LNCAP (cell line): ENCODE measurements at regions not wholly inside any gene's neighbourhood (a gene's known extent, or its start where the extent isn't known, plus 50 kb on each side); places are given as distances from the start of the nearest gene placed in this dataset.

Experiments used
- TF ChIP-seq, protein P1 (sequence below): fragments of 450-650 bp; IDR thresholded peaks from 2 replicates; pipeline ENCODE4 v1.5.1; 2017; ENCODE audit warnings: mild to moderate bottlenecking

DNA sequence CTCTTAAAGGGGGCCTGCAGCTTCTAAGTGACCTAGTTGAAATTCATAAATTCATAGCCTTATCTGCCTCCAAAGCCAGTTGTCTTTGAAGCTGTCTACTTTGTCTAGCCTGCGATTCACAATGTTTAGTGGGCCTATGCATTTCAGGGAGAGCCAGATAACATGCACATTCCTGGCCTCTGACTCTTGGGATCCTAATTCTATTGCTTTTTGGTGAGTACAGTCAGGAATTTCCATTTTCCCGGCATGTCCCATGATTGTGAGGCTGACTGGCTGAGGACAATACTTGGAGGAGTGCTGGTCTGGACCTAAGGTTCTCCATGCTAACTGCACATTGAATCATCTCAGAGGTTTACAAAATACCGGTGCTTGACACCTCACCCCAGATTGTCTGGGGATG is 155.0 kb downstream of the MSL3 start:
- TF ChIP-seq, protein P1, sequence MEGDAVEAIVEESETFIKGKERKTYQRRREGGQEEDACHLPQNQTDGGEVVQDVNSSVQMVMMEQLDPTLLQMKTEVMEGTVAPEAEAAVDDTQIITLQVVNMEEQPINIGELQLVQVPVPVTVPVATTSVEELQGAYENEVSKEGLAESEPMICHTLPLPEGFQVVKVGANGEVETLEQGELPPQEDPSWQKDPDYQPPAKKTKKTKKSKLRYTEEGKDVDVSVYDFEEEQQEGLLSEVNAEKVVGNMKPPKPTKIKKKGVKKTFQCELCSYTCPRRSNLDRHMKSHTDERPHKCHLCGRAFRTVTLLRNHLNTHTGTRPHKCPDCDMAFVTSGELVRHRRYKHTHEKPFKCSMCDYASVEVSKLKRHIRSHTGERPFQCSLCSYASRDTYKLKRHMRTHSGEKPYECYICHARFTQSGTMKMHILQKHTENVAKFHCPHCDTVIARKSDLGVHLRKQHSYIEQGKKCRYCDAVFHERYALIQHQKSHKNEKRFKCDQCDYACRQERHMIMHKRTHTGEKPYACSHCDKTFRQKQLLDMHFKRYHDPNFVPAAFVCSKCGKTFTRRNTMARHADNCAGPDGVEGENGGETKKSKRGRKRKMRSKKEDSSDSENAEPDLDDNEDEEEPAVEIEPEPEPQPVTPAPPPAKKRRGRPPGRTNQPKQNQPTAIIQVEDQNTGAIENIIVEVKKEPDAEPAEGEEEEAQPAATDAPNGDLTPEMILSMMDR: no peak

DNA sequence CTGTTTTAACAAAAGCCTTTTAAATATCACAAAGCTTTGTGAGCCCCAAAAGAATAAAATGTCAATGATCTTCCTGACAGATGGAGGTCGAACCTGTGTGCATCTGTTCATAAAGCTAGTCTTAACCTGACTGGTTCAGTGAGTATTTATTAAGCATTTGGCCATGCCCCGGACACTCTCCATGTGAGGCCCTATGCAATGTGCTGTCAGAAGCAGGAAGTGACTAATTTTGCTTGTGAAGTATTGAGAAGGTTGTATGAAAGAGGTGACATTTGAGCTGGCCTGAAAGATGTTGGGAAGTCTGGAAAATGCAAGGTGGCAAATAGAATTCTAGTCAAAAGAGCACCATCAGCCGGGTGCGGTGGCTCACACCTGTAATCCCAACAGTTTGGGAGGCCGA is 171.4 kb downstream of the MSL3 start:
- TF ChIP-seq, protein P1: no peak

DNA sequence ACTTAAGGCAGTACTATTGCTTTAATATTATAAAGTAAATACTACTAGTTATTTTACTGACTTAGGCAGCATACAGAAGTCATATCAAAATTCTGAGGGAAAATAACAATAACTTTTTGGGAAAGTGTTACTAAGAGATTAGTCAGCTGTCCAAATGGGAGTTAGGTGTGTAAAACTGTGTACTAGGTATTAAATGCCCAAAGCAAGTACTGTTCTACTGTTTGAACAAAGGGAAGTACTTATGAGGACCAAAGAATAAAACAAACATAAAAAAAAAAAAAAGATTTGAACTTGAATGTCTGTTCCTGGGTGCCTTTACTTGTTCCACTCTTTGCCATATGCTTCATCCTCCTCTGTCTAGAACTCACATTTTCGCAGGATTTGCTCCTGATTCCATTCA is 174.4 kb downstream of the MSL3 start:
- TF ChIP-seq, protein P1: no peak

DNA sequence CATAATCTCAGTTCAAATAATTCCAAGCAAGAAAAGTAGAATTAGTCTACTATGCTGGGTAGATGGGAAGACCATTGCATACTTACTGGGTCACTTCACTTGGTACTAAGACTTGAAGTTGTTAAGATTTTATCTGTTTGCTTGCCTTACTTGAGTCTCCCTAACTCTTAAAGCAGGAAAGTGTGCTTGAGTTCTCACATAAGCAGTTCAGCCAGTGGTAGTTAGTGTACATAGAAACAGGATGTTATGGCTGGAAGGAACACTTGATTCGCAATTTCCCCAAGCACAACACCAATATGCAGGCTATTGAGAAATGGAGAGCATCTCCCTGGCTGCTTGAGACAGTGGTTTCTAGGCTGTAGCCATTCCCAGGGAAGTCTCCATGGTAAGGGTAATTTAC is 176.1 kb downstream of the MSL3 start:
- TF ChIP-seq, protein P1: no peak

DNA sequence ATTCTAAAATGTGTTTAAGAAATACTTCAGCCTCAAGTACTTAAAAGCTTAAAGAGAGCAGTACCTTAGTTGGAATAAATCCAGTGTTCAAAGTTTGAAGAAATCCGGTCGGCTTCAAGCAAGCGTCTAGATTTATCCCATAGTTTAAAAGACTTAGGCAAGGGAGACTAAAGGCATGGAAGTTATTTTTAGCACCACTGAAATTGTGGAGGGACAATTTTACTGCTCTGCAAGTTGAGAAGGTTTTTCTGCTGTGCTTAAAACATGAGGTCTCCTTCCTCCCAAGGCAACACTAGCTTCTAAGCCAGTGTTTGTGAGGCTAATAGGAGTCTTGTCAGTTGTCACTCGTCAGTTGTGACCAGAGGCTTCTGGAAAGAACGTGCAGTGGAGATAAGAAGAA is 183.5 kb downstream of the MSL3 start:
- TF ChIP-seq, protein P1: no peak

DNA sequence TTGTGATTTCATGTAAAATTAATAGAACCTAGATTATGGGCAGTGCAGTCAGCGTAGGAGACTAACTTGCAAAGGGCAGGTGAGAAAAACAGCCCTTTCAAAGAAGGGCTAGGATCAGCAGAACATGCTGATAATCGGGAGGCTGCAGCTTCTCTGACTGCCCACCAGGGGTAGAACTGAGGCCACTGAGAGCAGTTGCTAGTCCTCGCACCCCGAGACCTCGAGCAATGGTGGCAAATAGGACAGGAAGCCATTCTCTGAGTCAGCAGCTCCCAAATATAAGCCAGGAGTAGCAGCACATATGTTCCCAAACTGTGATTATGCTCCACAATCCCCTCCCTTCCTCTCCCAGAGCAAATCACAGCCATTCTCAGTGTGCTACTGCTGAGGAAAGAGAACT is 186.5 kb downstream of the MSL3 start:
- TF ChIP-seq, protein P1: no peak

DNA sequence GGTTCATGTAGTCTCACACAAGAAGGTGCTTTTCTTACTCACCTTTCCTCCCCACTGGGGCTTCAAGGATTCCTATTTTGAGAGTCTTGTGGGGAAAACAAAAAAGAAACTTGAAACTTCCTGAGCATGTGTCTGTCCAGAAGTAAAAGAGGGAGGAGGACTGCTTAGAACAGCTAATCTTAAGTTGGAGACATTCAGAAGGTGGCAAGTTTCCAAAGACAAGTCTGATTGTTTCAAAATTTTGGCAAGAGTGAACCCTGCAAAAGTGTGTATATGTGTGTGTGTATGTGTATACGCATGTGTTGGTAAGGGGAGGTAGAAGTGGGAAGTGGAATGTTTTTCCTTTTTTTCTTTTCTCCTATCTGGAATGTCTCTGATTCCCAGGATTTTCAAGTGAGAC is 189.0 kb upstream of the FRMPD4 start:
- TF ChIP-seq, protein P1: no peak

DNA sequence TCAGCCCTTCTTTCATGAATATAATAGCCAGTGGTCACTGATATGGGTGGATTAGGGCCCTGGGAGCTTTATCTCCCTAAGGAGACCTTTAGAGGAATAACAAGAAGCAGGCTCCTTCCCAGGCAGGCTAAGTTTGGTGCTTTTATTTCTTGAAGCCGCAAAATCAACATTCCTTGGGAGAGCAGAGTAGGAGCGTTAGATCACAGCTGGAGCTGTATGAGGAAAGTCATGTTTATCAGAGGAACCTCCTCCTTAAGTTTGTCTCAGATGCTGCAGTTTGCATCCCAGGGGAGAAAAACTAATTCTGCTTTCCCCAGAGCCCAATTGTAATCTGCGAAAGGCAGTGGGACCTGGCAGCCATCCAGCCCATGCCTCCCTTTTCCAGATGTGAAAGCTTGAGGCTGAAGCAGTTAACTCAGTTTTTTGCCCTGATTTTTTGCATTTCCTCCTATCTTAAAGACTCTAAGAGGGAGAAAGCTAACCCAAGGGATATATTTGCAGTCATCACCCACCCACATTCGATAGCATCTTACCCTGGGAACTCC is 186.0 kb upstream of the FRMPD4 start:
- TF ChIP-seq, protein P1: no peak
